ENCODE measurements at regions not wholly inside any gene's neighbourhood (a gene's known extent, or its start where the extent isn't known, plus 50 kb on each side); places are given as distances from the start of the nearest gene placed in this dataset.
"Not testable (repeated sequence)": the region's sequence is repeated elsewhere in the genome, so short reads cannot be mapped to it uniquely, and the experiment has no call there.

DNA sequence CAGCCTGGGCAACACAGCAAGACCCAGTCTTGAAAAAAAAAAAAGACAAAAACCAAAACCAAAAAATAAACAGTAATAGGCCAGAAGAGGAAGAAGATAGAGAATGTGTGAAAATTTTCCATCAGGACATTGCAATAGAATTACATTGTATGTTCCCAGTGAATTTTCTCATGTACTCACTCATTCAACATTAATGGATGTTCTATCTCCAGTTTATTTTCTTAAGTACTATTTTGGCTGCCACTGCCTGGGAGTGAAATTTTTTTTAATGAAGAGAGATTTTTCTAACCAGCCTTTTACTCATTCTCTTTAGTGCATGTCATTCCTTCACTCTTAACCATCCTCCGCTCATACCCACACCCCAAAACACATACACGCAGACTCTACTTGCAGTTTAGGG is 282.8 kb downstream of the ALDH8A1 start:
- no peak for DNase-seq

DNA sequence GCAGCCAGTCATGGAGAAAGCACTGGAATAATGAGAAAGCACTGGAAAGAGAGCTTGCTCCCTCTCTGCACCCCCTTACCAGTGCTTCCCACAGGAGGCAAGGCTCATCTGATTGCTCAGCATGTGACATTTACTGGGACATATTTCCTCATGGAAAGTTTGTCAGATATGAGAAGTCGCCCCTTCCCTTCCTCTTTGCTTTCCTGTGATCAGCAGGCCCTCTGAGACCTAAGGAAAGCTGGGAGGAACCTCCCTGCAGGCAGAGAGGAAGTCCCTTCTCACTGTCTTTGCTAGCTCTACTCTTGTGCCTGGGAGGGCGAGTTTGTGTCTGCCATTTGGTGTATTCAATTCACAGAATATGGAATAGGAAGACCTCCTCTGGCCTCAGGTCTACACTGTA is 283.8 kb downstream of the ALDH8A1 start:
- DNase-seq, result no peak

DNA sequence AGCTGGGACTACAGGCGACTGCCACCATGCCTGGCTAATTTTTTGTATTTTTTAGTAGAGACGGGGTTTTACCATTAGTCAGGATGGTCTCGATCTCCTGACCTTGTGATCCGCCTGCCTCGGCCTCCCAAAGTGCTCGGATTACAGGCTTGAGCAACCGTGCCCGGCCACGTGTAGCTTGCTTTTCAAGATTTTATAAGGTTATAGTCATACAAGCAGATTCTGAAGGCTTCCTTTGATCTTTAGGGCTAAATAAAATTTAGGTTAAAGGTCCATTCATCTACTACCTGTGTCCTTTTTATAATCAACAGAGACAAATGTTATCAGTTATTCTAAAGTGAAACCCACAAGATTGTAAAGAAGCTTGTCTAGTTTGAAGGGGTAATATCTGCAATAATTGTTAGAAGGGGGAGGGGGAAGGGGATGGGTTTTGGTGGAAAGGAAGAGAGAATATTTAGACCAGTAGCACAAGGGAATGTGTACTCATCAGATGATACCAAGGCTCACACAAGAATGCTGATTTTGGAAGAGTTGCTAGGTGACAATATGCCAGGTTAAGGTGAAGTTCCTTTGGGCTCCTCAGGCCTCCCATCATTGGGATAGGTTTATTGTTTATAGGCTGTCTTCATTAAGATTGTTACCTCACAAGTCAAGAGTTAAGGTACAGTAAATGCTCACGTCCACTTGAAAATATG is 284.7 kb downstream of the ALDH8A1 start:
- DNase-seq, result no peak

DNA sequence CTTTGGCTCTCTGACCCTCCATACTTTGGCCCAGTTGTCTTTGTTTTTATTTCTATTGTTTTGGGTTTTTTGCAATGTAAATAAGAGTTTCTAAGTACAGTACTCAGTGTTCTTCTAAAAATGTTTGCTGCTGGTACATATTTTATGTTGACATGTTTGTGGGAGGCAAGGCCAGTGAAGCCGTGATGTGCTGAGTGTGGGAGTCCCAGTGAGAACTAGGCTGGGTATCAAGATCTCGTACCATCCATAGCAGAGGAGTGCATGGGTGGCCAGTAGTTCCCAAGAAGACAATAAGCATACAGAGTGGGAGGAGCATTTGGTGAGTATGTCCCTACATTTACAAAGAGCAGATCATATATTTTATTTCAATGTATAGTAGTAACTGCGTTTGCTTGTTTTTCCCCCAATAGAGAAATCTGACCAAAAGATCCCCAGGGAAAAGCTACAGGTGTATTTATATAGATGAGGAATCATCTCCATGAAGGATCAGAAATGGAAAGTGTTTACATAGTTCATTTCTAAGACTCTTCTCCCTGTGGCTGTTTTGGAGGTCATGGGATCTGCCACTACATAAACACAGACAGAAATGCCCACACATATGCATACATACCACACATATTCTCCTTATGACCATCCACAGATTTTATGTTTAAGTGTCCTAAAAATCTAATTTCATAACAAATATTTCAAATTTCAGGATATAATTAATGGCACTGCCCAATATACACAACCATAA is 285.9 kb downstream of the ALDH8A1 start:
- no peak for DNase-seq

DNA sequence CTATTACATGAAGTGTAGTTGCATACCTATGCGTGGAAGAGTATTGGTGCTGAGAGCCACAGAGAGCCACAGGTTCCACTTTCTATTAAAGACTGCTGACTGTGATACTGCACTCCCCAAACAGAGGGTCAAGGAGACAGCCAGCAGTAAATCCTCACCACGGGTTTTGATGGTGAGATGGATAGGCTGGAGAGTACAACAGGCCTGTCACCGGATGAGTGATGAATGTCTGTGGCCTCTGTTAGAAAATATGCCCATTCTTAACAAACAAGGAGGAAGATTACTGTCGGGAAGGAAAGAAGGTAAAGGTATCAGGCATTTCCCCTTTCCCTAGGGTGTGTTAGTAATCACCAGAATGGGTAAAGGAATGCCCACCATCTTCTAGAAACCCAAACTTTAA is 286.5 kb downstream of the ALDH8A1 start:
- DNase-seq, result no peak

DNA sequence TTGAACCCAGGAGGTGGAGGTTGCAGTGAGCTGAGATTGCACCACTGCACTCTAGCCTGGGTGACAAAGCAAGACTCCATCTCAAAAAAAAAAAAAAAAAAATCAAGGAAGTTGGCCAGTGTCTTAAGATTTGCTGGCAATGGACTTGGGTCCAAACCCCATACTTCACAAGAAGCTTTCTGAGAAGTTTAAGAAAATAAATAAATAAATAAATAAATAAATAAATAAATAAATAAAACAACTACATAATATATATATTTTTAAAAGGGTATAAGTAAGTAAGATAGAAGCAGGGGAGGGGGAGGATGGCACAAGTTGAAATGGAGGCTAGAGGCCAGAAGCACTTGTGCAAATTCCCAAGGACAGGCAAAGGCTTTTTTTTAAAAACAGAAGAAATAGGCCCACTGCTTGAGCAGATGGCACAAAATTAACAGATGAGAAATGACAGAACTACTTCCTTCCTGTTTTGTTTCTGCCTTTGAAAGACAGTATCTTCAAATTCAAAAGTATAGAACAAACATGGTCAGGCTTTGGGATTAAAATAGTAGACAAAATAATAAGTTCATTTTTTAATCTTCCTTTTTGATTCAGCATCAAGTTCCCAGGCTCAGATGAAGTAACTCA is 287.7 kb downstream of the ALDH8A1 start:
- DNase-seq, result no peak

DNA sequence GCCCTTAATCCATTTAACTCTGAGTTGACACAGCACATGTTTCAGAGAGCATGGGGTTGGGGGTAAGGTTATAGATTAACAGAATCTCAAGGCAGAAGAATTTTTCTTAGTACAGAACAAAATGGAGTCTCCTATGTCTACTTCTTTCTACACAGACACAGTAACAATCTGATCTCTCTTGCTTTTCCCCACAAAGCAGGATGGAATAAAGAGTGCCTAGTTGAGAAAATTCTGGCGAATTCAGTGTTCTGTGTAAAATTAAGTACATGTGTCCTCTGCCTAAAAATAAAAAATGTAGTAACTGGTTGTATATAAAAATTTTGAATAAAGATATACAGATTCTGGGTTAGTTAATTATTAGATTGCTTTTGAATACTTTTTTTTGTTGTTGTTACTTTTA is 290.0 kb downstream of the ALDH8A1 start:
- DNase-seq, result not testable (repeated sequence)

DNA sequence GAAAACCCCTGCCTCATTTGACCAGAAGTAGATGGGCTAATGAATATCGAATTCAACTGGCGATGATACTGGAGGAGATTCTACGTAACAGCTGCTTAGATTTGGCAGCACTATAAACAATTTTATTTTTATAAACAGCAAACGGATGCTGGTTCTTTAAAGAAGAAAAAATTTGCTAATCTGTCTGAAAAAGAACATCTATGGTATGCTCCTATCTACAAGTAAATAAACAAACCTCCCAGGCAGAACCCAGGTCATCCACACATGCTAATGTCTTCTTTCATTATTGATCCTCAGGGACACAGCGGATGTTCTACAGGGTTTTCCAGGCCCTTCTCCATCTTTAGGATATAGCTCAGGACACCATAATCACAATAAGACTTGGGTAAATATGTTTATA is 291.3 kb downstream of the ALDH8A1 start:
- no peak for DNase-seq

DNA sequence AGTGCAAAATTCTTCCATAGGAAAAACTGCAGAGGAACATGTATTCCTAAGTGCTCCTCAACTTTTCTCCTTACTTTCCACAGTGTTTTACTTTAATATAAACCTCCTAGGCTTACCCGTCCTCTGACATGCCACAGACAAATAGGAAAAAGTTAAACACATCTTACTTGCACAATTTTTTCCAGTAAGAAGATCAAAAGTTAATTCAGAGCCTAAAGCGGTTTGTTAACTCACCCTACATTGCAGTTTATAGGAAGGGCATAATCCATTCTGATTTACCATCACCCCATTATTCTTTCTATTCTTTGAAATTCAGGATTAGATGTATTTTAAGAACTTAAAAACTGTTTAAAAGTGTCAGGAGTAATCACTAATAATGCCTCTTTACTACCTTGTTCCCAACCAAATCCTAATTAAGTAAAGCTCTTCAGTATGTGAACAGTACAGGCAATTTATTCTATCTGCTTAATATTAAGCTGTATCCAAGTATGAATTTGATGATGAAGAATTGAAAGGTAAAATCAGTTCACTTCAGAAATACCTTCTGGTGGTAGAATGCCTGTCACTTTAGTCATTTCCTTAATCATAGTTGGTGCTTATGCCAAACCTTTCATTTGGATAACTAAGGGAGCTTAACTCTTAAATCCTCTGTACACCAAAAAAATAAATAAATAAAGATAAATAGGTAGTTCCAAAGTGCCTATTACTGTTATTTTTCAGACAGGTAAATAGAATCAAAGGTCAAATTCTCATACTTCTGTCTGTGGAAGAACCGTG is 292.0 kb downstream of the ALDH8A1 start:
- no peak for DNase-seq

DNA sequence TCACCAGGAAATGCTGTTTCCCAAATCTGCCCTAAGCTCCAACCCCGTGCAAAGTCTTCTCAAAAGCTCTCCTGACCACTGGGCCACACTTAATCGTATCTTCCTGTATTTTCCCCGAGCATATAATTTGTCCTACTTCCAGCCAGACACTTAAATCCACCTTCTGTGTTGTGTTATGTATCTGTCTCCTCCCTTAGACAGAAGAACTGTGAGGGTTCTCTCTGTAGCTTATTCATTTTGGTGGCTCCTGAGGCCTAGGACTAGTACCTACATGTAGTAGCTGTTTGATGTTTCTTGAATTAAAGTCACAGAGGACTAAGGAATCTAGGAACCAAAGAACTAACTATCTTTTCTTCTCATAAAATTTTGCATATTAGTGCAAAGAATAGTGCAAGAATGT is 292.6 kb downstream of the ALDH8A1 start:
- DNase-seq, result no peak

DNA sequence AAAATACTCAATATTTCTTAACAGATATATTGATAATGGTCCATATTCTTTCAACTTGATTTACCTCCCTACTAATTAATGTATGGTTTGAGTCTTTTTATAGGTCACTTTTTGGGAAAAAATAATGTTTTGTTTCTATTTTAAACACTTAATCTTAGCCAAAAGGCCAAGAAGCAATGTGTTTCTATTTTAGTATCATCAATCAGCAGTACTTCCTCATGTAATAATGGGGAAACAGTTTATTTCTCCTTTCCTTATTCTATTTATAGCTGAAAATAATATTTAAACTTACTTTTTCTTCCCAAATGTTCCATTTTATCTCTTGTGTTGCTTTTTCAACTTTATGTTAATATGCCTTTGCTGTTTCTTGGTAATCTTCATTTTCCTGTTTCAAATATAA is 295.1 kb downstream of the ALDH8A1 start:
- DNase-seq, result no peak

DNA sequence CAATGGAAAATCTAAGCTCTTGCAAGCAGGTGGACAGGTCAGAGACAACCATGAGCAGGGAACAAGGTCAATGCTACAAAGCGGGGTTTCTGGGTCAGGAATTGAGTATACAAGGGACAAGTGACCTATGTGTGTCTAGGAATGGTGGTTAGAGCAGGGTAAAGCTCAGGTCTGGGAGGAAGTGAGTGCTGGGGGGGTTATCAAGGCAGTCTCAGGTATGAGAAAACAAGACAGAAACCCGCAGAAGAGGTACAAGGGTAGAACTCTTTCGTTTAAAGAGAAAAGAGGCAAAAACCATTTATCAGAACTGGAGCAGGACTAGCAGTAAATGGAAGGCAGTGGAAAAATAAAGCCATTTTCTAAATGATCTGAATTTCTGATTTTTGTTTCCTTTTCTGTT is 298.4 kb downstream of the ALDH8A1 start:
- DNase-seq, result no peak

DNA sequence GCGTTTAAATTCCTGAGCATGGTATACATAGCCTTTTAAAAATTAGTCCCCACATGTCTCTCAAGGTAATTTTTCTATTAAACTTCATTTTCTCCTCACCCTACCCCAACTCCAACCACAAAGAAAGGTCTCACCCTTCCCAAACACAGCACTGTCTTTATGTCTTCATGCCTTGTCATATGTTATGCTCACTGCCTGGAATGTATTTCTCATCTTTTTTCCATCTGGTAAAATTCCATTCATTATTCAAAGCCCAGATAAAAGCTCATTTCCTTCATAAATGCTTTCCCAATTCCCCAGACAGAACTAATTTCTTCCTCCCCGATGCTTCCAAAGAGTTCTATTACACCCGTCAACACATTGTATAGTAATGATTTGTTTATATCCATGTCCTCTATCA is 302.0 kb downstream of the ALDH8A1 start:
- no peak for DNase-seq

DNA sequence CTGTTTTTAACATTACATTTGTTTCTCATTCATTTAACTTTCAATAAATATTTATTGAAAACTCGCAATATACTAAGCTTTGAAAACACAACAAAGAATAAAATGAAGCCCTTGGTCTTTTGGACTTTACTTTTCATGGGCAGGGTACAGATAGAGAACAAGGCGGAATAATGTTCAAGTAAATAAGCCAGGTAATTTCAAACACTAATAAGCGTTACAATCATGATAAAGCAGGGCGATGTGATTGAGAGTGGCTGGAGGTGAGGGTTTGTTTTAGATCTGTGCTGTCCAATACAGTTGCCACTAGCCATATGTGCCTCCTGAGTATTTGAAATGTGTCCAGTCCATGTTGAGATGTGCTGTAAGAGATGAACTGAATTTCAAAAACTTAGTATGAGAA is 307.1 kb downstream of the ALDH8A1 start:
- DNase-seq, result no peak

DNA sequence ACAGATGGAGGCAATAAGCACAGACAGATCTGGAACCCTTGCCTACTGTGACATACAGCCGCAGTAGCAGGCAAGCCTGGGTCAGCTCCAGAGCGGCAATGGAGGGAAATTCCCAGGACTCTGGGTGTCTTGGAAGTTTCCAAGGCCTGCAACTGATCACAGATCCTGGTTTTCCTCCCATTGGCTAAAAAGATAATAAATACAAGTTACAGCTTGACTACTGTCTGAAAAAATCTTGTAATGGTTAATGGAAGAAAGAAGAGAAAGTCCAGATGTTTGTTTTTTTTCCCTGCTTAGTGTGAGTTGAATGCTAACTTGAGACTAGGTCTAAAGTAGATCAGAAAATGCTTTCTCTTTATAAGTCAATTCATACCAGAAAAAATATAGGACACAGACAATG is 307.6 kb downstream of the ALDH8A1 start:
- no peak for DNase-seq

DNA sequence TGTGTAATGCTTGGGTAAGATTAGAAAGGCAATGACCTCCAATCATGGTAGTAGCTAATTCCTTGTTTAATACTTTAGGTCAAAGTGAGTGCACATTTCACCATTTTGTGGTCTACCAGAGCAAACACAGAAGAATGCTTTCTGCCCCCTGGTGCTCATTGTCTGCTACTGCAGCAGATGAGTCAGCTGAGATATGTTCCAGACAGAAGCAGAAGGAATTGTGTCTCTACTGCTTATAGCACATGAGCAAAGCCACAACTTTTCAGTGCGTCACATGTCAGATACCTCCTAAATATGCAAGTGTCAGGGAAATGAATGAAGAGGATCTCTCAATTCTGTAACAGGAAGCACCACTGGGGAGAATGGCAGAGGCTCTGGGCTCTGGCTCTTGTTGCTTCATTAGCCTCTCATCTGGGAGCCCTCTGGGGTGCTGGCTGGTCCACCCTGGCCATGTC is 308.9 kb downstream of the ALDH8A1 start:
- DNase-seq, result peak; percentile 84 to 85

DNA sequence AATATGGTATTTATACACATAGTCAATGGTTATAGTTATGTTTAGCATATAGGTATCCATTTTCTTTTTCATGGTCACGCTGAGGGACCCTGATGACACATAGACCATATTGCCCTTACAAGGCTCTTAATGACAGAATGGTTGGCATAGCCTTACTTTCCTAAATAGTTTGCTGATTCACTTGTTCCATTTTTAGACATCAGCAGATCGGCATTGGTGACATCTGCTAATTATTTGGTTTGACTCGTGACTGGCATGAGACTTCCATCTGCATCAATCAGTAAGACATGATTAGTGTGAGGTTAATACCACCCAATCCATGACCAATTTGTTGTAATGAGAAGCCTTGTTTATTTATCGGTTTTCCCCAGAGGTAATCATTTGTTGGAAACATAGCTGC is 309.7 kb downstream of the ALDH8A1 start:
- no peak for DNase-seq

DNA sequence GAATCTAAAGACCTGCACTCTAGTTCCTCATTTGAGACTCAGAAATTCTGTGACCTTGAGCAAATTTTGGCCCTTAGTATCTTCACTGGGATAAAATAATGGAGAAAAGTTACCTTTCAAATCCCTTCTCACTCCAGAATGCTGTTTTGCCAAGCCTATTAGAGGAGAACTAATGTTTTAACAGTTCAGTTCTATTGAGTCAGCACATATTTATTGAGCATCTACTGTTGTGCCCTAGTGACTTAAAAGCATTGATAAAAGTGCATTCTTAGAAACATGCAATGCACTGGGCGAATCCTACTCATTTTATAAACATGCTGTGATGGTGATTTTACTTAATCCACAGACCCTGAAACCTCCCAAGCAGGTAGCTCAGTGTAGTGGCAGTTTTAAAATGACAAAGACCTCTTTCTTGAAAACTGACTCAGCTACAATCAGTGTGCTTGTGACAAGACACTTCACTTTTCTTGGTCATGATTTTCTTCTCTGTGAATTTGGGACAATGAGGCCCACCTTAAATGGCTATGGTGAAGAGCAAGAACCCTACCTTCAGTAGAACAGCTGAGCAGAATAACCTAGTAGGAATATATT is 312.0 kb downstream of the ALDH8A1 start:
- DNase-seq, result no peak

DNA sequence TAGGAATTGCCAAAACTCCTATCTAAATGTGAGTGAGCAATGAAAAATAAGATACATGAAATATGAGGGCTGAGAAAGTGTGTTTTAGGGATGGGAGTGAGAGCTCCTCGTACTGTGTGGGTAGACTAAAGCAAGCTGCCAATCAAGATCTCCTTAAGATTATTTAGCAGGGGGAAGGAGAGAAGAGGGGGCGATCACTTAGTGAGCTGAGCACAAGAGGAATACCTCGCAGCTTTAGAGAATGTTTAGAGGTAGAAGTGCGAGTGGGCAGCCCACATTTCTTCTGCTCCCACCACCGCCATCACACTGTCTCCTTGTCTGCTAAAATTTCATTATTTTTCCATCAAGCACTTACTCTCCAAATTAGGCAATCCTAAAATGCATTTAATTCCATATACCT is 312.6 kb downstream of the ALDH8A1 start:
- DNase-seq, result no peak

DNA sequence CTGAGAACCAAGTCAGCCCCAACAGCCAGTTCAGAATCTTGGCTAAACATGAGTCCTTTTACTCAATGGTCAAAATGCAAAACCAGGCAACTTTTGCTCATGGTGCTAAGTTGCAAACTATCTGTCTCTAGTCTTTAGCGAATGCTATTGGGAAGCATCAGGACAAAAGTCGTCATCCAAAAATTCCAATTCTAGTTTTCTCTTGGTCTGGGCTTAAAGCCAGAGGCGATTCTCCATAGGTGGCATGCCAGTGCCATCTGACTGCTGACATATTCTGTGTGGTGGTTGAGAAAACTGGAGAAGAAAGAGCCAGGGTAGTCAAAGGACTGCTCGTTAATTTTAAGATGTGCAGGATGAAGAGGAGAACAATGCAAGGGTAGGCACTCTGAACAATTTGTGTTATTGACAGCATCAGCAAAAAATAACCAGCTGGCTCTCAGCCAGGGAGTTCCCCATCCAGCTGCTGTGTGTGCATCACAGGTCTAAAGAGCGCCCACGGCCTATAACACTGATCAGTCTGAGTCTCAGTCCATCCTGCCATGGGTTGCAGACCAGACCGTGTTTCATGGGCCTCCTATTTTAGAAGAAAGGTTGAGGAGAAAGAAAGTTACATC is 313.6 kb downstream of the ALDH8A1 start:
- DNase-seq, result peak; percentile 42 to 44

DNA sequence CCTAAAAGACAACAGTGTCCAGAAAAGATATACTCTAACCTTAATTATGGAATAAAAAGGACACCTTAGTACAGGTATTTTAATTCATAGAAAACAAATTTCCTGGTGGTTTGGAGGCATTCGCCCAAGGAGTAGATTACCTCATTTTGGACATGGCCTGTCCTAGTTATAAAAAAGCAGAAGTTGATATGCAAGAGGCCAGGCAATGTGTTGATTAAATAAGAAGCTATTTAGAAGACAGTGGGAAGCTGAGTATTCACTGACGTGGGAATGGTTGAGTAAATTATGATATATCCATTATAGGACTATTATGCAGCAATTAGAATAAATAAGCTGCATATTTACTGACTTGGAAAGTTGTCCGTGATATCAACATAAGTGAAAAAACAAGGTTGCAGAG is 314.9 kb downstream of the ALDH8A1 start:
- no peak for DNase-seq

DNA sequence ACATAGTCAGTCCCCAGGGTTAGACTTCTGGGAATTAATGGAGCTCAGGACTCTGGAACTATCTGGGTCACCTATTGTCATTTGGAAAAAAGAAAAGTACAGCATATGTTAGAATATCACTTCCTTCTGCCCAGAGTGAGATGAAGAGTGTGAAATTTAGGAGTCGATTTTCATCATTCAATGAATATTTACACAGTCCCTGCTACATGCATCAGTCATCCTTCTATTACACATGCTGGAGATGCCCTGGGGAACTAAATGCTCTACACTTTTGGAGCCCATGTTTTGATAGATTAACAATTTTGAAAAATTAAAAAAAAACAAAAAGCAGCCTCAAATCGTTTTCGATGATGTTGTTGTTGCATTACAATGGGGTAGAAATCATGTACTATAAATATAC is 315.4 kb downstream of the ALDH8A1 start:
- no peak for DNase-seq
